Liver (tissue), 8 donors: ENCODE measurements at regions not wholly inside any gene's neighbourhood (a gene's known extent, or its start where the extent isn't known, plus 50 kb on each side); places are given as distances from the start of the nearest gene placed in this dataset.

Experiments used
- DNase-seq: peaks from one replicate; pipeline ENCODE4 v3.0.0-alpha.2; 2017; ENCODE audit warnings: low spot score
- H3K27ac ChIP-seq, 2 donors: one replicate each; pipeline ENCODE4 v1.7.0; 2013; ENCODE audit warnings: inconsistent platforms in 2 of 2, low read length in 2 of 2, control low read depth in 1 of 2, low read depth in 1 of 2, mild to moderate bottlenecking in 1 of 2
- H3K27me3 ChIP-seq, 4 donors: one replicate each; pipeline versions ENCODE4 v1.6.1 to v1.7.0; 2013; ENCODE audit warnings: low read length in 3 of 4, inconsistent platforms in 1 of 4, mild to moderate bottlenecking in 1 of 4, moderate library complexity in 1 of 4; ENCODE audit not compliant: control insufficient read depth in 4 of 4, insufficient read depth in 4 of 4
- H3K36me3 ChIP-seq, 4 donors: one replicate each; pipeline versions ENCODE4 v1.6.1 to v1.7.0; 2013; ENCODE audit warnings: low read length in 3 of 4, mild to moderate bottlenecking in 3 of 4, low read depth in 1 of 4, moderate library complexity in 1 of 4; ENCODE audit not compliant: control insufficient read depth in 4 of 4, insufficient read depth in 3 of 4
- H3K4me1 ChIP-seq, 4 donors: one replicate each; pipeline versions ENCODE4 v1.6.1 to v1.7.0; 2013; ENCODE audit warnings: low read length in 3 of 4, mild to moderate bottlenecking in 3 of 4, moderate library complexity in 1 of 4; ENCODE audit not compliant: control insufficient read depth in 4 of 4, insufficient read depth in 4 of 4
- H3K4me3 ChIP-seq, 3 donors: one replicate each; pipeline versions ENCODE4 v1.6.1 to v1.7.0; 2013; ENCODE audit warnings: low read length in 3 of 3, control low read depth in 1 of 3, low read depth in 1 of 3, mild to moderate bottlenecking in 1 of 3
- H3K9ac ChIP-seq, 2 donors: one replicate each; pipeline ENCODE4 v1.7.0; 2013; ENCODE audit warnings: low read length in 2 of 2, mild to moderate bottlenecking in 2 of 2, moderate library complexity in 2 of 2, control low read depth in 1 of 2, low read depth in 1 of 2
- H3K9me3 ChIP-seq, 4 donors: one replicate each; pipeline versions ENCODE4 v1.6.1 to v1.7.0; 2013; ENCODE audit warnings: low read length in 3 of 4; ENCODE audit not compliant: control insufficient read depth in 4 of 4
- ATF3 ChIP-seq: IDR thresholded peaks from 2 replicates; pipeline ENCODE4 v1.6.1; 2016; ENCODE audit warnings: antibody characterized with exemption
- CTCF ChIP-seq: fragments of 150-350 bp; IDR thresholded peaks from 2 replicates; pipeline ENCODE4 v1.5.1; 2017; ENCODE audit warnings: improper control_type of control experiment, low read depth, low read length; ENCODE audit not compliant: missing input control
- EGR1 ChIP-seq, 2 donors: IDR thresholded peaks; 2 replicates each; pipeline ENCODE4 v1.6.1; 2016 to 2018; ENCODE audit warnings: antibody characterized with exemption in 2 of 2, low read depth in 2 of 2
- FOXA1 ChIP-seq: IDR thresholded peaks from 2 replicates; pipeline ENCODE4 v1.6.1; 2016; ENCODE audit warnings: antibody characterized with exemption
- FOXA2 ChIP-seq: IDR thresholded peaks from 2 replicates; pipeline ENCODE4 v1.6.1; 2016; ENCODE audit warnings: antibody characterized with exemption
- GABPA ChIP-seq, 2 donors: IDR thresholded peaks in 1 of 2; conservative IDR thresholded peaks in 1 of 2; 2 replicates each; pipeline ENCODE4 v1.6.1; 2016; ENCODE audit warnings: antibody characterized with exemption in 2 of 2, mild to moderate bottlenecking in 1 of 2, moderate library complexity in 1 of 2
- HNF4A ChIP-seq, 2 donors: conservative IDR thresholded peaks; 2 replicates each; pipeline ENCODE4 v1.6.1; 2016; ENCODE audit warnings: antibody characterized with exemption in 2 of 2, mild to moderate bottlenecking in 2 of 2
- HNF4G ChIP-seq: IDR thresholded peaks from 2 replicates; pipeline ENCODE4 v1.6.1; 2016; ENCODE audit warnings: antibody characterized with exemption
- JUND ChIP-seq, 2 donors: IDR thresholded peaks; 2 replicates each; pipeline ENCODE4 v1.6.1; 2016; ENCODE audit warnings: antibody characterized with exemption in 2 of 2
- MAX ChIP-seq: IDR thresholded peaks from 2 replicates; pipeline ENCODE4 v1.6.1; 2016; ENCODE audit warnings: antibody characterized with exemption
- NR2F2 ChIP-seq: IDR thresholded peaks from 2 replicates; pipeline ENCODE4 v1.6.1; 2016; ENCODE audit warnings: antibody characterized with exemption
- RAD21 ChIP-seq, 2 donors: IDR thresholded peaks; 2 replicates each; pipeline ENCODE4 v1.6.1; 2016; ENCODE audit warnings: antibody characterized with exemption in 2 of 2, mild to moderate bottlenecking in 2 of 2
- REST ChIP-seq: IDR thresholded peaks from 2 replicates; pipeline ENCODE4 v1.6.1; 2016; ENCODE audit warnings: antibody characterized with exemption, mild to moderate bottlenecking
- RXRA ChIP-seq, 2 donors: IDR thresholded peaks; 2 replicates each; pipeline ENCODE4 v1.6.1; 2017 to 2018; ENCODE audit warnings: antibody characterized with exemption in 2 of 2, mild to moderate bottlenecking in 1 of 2
- SP1 ChIP-seq: IDR thresholded peaks from 2 replicates; pipeline ENCODE4 v1.6.1; 2018; ENCODE audit warnings: antibody characterized with exemption, mild to moderate bottlenecking
- TAF1 ChIP-seq: conservative IDR thresholded peaks from 2 replicates; pipeline ENCODE4 v1.6.1; 2016; ENCODE audit warnings: antibody characterized with exemption, mild to moderate bottlenecking
- YY1 ChIP-seq: IDR thresholded peaks from 2 replicates; pipeline ENCODE4 v1.6.1; 2016; ENCODE audit warnings: antibody characterized with exemption, mild to moderate bottlenecking
- ZBTB33 ChIP-seq: IDR thresholded peaks from 2 replicates; pipeline ENCODE4 v1.6.1; 2016; ENCODE audit warnings: antibody characterized with exemption
- WGBS: extraction: QIAGEN DNeasy Blood & Tissue Kit; methylation state at CpG from one replicate; pipeline ENCODE4 v1.1.7; 2013; 5-methylcytosine and 5-hydroxymethylcytosine counted together
- donor health status: healthy.
- donor health status: healthy.
- donor health status: healthy.
- donor health status: healthy.
- donor health status: healthy.

GRCh38 chr13:106374631-106375030 lies 160.8 kb downstream of the EFNB2 start:
- 83% methylated on average over 10 of the region's 10 CpGs for WGBS
- Histone ChIP-seq H3K27ac (no peak overlapping the region), H3K9ac (no peak overlapping the region), H3K4me1 (no peaks in the 10 kb centered on the region), H3K36me3 (no peaks in the 10 kb centered on the region), H3K9me3 (no peaks in the 10 kb centered on the region), H3K27me3 (peaks cover 0 to 2% (median 0%) of the 10 kb centered on the region in 4 donors), H3K4me3 (no peak overlapping the region)
- no peak for DNase-seq
- no peak for TF ChIP-seq ATF3
- no peak for TF ChIP-seq HNF4G
- no peak for TF ChIP-seq FOXA2
- TF ChIP-seq CTCF: no peak
- TF ChIP-seq EGR1 (IDR thresholded peaks at IDR 0.05; ENCODE audit: low read depth in 2 of 2): no peak
- no peak for TF ChIP-seq FOXA1
- no peak for TF ChIP-seq GABPA (IDR thresholded peaks at IDR 0.05 in 1 of 2, conservative IDR thresholded peaks at IDR 0.05 in 1 of 2)
- TF ChIP-seq HNF4A (conservative IDR thresholded peaks at IDR 0.05): no peak
- no peak for TF ChIP-seq SP1
- no peak for TF ChIP-seq RAD21 (IDR thresholded peaks at IDR 0.05)
- no peak for TF ChIP-seq MAX
- no peak for TF ChIP-seq YY1
- no peak for TF ChIP-seq TAF1
- no peak for TF ChIP-seq NR2F2
- no peak for TF ChIP-seq JUND (IDR thresholded peaks at IDR 0.05)
- no peak for TF ChIP-seq REST
- TF ChIP-seq RXRA (IDR thresholded peaks at IDR 0.05): no peak
- TF ChIP-seq ZBTB33: no peak
